ENCODE measurements at regions not wholly inside any gene's neighbourhood (a gene's known extent, or its start where the extent isn't known, plus 50 kb on each side); places are given as distances from the start of the nearest gene placed in this dataset.

GRCh38 chr4:141447761-141448160 is 188.6 kb upstream of the IL15 start:
- TF ChIP-seq CTCF (IDR thresholded peaks at IDR 0.05): no peak
- TF ChIP-seq ZFX (IDR thresholded peaks at IDR 0.05; ENCODE audit: borderline replicate concordance): no peak
